ENCODE measurements at regions not wholly inside any gene's neighbourhood (a gene's known extent, or its start where the extent isn't known, plus 50 kb on each side); places are given as distances from the start of the nearest gene placed in this dataset.

DNA sequence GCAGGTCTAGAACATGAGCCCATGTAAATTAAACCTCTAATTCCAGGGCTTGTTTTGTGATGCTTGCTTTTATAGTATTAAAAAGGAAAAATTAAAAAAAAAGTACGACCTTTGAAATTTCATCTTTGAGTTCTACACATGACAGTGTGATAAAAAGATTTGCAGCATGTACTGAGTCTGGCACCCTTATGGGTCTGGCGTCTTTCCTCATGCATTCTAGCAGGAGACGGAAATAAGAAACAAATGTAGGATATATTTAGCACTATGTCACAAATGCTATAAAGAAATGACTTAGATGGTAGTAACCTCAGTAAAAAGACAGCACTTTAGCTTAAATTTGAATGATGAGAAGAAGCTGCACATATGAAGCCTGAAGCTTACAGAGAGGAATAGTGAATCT lies 1474.3 kb upstream of the CDH6 start:
- no peak overlapping the region for H3K27ac ChIP-seq
- TF ChIP-seq EZH2phosphoT487 (IDR thresholded peaks at IDR 0.05) = no peak
- TF ChIP-seq, protein P1, sequence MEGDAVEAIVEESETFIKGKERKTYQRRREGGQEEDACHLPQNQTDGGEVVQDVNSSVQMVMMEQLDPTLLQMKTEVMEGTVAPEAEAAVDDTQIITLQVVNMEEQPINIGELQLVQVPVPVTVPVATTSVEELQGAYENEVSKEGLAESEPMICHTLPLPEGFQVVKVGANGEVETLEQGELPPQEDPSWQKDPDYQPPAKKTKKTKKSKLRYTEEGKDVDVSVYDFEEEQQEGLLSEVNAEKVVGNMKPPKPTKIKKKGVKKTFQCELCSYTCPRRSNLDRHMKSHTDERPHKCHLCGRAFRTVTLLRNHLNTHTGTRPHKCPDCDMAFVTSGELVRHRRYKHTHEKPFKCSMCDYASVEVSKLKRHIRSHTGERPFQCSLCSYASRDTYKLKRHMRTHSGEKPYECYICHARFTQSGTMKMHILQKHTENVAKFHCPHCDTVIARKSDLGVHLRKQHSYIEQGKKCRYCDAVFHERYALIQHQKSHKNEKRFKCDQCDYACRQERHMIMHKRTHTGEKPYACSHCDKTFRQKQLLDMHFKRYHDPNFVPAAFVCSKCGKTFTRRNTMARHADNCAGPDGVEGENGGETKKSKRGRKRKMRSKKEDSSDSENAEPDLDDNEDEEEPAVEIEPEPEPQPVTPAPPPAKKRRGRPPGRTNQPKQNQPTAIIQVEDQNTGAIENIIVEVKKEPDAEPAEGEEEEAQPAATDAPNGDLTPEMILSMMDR (IDR thresholded peaks at IDR 0.05) = no peak
- no peak for TF ChIP-seq EZH2 (IDR thresholded peaks at IDR 0.05)
- no peaks in the 10 kb centered on the region for H3K27me3 Mint-ChIP-seq (ENCODE audit: insufficient read depth, low read depth)
- no peaks in the 10 kb centered on the region for H3K79me2 ChIP-seq (ENCODE audit: low read depth)
- no peak overlapping the region for H3K4me2 ChIP-seq
- H3K9ac ChIP-seq = no peak overlapping the region
- no peak overlapping the region for H2AFZ ChIP-seq (replicated peaks)
- no peaks in the 10 kb centered on the region for H3K27me3 ChIP-seq
- no peaks in the 10 kb centered on the region for H3K4me1 ChIP-seq
- H3K4me3 Mint-ChIP-seq = no peak overlapping the region
- H3F3A ChIP-seq (ENCODE audit: low read depth) = no peaks in the 10 kb centered on the region
- H3K36me3 Mint-ChIP-seq = no peaks in the 10 kb centered on the region
- H3K9me3 ChIP-seq (ENCODE audit: low read depth) = no peaks in the 10 kb centered on the region
- no peaks in the 10 kb centered on the region for H3K9me3 Mint-ChIP-seq
- no peaks in the 10 kb centered on the region for H3K36me3 ChIP-seq
- no peak overlapping the region for H3K27ac Mint-ChIP-seq
- H3K4me3 ChIP-seq = no peak overlapping the region
- H4K20me1 ChIP-seq (ENCODE audit: low read depth) = no peaks in the 10 kb centered on the region
- H3K4me1 Mint-ChIP-seq = no peaks in the 10 kb centered on the region
- no peak for DNase-seq (ENCODE audit: low spot score)

GRCh38 chr5:29715167-29715566 lies 1478.3 kb upstream of the CDH6 start:
- H2AFZ ChIP-seq (replicated peaks) = no peak overlapping the region
- H3K79me2 ChIP-seq (ENCODE audit: low read depth) = no peaks in the 10 kb centered on the region
- Mint-ChIP-seq H3K4me1 (no peaks in the 10 kb centered on the region), H3K27ac (no peak overlapping the region), H3K9me3 (no peaks in the 10 kb centered on the region), H3K27me3 (ENCODE audit: insufficient read depth, low read depth) (no peaks in the 10 kb centered on the region), H3K4me3 (no peak overlapping the region), H3K36me3 (no peaks in the 10 kb centered on the region)
- H4K20me1 ChIP-seq (ENCODE audit: low read depth) = no peaks in the 10 kb centered on the region
- no peak overlapping the region for H3K4me3 ChIP-seq
- no peaks in the 10 kb centered on the region for H3K27me3 ChIP-seq
- no peaks in the 10 kb centered on the region for H3K9me3 ChIP-seq (ENCODE audit: low read depth)
- DNase-seq (ENCODE audit: low spot score) = no peak
- no peak overlapping the region for H3K4me2 ChIP-seq
- H3K9ac ChIP-seq = no peak overlapping the region
- H3K36me3 ChIP-seq = no peaks in the 10 kb centered on the region
- H3K27ac ChIP-seq = no peak overlapping the region
- H3F3A ChIP-seq (ENCODE audit: low read depth) = no peaks in the 10 kb centered on the region
- TF ChIP-seq EZH2 (IDR thresholded peaks at IDR 0.05) = no peak
- TF ChIP-seq EZH2phosphoT487 (IDR thresholded peaks at IDR 0.05) = no peak
- TF ChIP-seq, protein P1 (IDR thresholded peaks at IDR 0.05) = no peak
- H3K4me1 ChIP-seq = no peaks in the 10 kb centered on the region

GRCh38 chr5:29702875-29703274 lies 1490.6 kb upstream of the CDH6 start:
- Mint-ChIP-seq H3K36me3 (no peaks in the 10 kb centered on the region), H3K4me1 (no peaks in the 10 kb centered on the region), H3K9me3 (no peaks in the 10 kb centered on the region), H3K4me3 (no peak overlapping the region), H3K27ac (no peak overlapping the region), H3K27me3 (ENCODE audit: insufficient read depth, low read depth) (peaks cover 2% of the 10 kb centered on the region)
- no peaks in the 10 kb centered on the region for H3K36me3 ChIP-seq
- H3F3A ChIP-seq (ENCODE audit: low read depth) = no peaks in the 10 kb centered on the region
- H4K20me1 ChIP-seq (ENCODE audit: low read depth) = no peaks in the 10 kb centered on the region
- no peak overlapping the region for H2AFZ ChIP-seq (replicated peaks)
- no peaks in the 10 kb centered on the region for H3K9me3 ChIP-seq (ENCODE audit: low read depth)
- no peak overlapping the region for H3K9ac ChIP-seq
- TF ChIP-seq, protein P1 (IDR thresholded peaks at IDR 0.05) = no peak
- TF ChIP-seq EZH2phosphoT487 (IDR thresholded peaks at IDR 0.05) (no peak), EZH2 (IDR thresholded peaks at IDR 0.05) (no peak)
- H3K27me3 ChIP-seq = no peaks in the 10 kb centered on the region
- no peak for DNase-seq (ENCODE audit: low spot score)
- no peak overlapping the region for H3K27ac ChIP-seq
- H3K4me2 ChIP-seq = no peak overlapping the region
- no peak overlapping the region for H3K4me3 ChIP-seq
- H3K79me2 ChIP-seq (ENCODE audit: low read depth) = no peaks in the 10 kb centered on the region
- no peaks in the 10 kb centered on the region for H3K4me1 ChIP-seq

DNA sequence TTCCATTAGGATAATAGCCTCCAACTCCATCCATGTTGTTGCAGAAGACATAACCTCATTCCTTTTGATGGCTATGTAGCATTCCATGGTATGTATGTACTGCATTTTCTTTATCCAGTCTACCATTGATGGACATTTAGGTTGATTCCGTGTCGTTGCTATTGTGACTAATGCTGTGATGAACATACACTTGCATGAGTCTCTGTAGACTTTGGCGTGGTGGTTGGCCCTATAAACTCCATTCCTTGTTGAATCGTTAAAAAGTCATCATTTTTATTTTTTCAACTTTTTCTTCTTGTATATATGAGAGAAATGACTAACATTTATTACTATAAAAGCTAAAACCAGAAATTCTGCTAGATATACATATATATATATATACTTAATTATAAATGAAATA lies 1491.9 kb upstream of the CDH6 start:
- Histone ChIP-seq H3K9me3 (ENCODE audit: low read depth) (no peaks in the 10 kb centered on the region), H4K20me1 (ENCODE audit: low read depth) (no peaks in the 10 kb centered on the region), H3K4me1 (no peaks in the 10 kb centered on the region), H3K4me3 (no peak overlapping the region), H3F3A (ENCODE audit: low read depth) (no peaks in the 10 kb centered on the region), H3K27me3 (no peaks in the 10 kb centered on the region), H3K36me3 (no peaks in the 10 kb centered on the region), H2AFZ (replicated peaks) (no peak overlapping the region), H3K79me2 (ENCODE audit: low read depth) (no peaks in the 10 kb centered on the region), H3K4me2 (no peak overlapping the region), H3K27ac (no peak overlapping the region), H3K9ac (no peak overlapping the region)
- Mint-ChIP-seq H3K36me3 (no peaks in the 10 kb centered on the region), H3K4me3 (no peak overlapping the region), H3K4me1 (no peaks in the 10 kb centered on the region), H3K27ac (no peak overlapping the region), H3K9me3 (no peaks in the 10 kb centered on the region), H3K27me3 (ENCODE audit: insufficient read depth, low read depth) (peaks cover 4% of the 10 kb centered on the region)
- DNase-seq (ENCODE audit: low spot score) = no peak
- TF ChIP-seq, protein P1 (IDR thresholded peaks at IDR 0.05) = no peak
- TF ChIP-seq EZH2 (IDR thresholded peaks at IDR 0.05) = no peak
- TF ChIP-seq EZH2phosphoT487 (IDR thresholded peaks at IDR 0.05) = no peak
